Keratinocyte (primary cell): ENCODE measurements at regions not wholly inside any gene's neighbourhood (a gene's known extent, or its start where the extent isn't known, plus 50 kb on each side); places are given as distances from the start of the nearest gene placed in this dataset.

ENCODE experiments used
- DNase-seq: peaks from one replicate; pipeline ENCODE4 v3.0.0-alpha.2; 2011; ENCODE audit warnings: low read depth, missing footprints, low spot score
- FAIRE-seq: peaks from 2 replicates; lab custom pipeline; 2011; peaks lifted over from hg19 to GRCh38; lab: Jason Lieb, UNC
- H2AFZ ChIP-seq: 2 replicates; pipeline ENCODE4 v1.6.0; 2012; ENCODE audit warnings: low read length, control low read depth, inconsistent platforms; ENCODE audit not compliant: control insufficient read depth
- H3K27ac ChIP-seq: 2 replicates; pipeline ENCODE4 v1.5.1; 2011; ENCODE audit warnings: low read length; ENCODE audit not compliant: control insufficient read depth, insufficient read depth
- H3K27me3 ChIP-seq: 3 replicates; pipeline ENCODE4 v1.6.0; 2011; ENCODE audit warnings: low read length; ENCODE audit not compliant: control insufficient read depth, insufficient read depth; ENCODE audit errors: extremely low read depth
- H3K36me3 ChIP-seq, 2 experiments: 2 replicates in 1 of 2; 3 replicates in 1 of 2; pipeline ENCODE4 v1.5.1; 2011; ENCODE audit warnings: low read length in 2 of 2, mild to moderate bottlenecking in 1 of 2; ENCODE audit not compliant: control insufficient read depth in 2 of 2, insufficient read depth in 2 of 2; ENCODE audit errors: extremely low read depth in 1 of 2
- H3K4me1 ChIP-seq: 3 replicates; pipeline ENCODE4 v1.5.1; 2011; ENCODE audit warnings: low read length; ENCODE audit not compliant: control insufficient read depth, insufficient read depth; ENCODE audit errors: extremely low read depth
- H3K4me2 ChIP-seq: 3 replicates; pipeline ENCODE4 v1.6.0; 2011; ENCODE audit warnings: low read depth, low read length; ENCODE audit not compliant: control insufficient read depth, insufficient read depth; ENCODE audit errors: extremely low read depth
- H3K4me3 ChIP-seq, 3 experiments: fragments of 200-600 bp in 1 of 3; sonication (generic) in 1 of 3; 2 replicates in 2 of 3; 3 replicates in 1 of 3; pipeline ENCODE4 v1.5.1; 2011 to 2016; ENCODE audit warnings: low read length in 3 of 3, mild to moderate bottlenecking in 3 of 3, control low read depth in 2 of 3, inconsistent platforms in 1 of 3, low read depth in 1 of 3, mixed read lengths in 1 of 3, mixed run types in 1 of 3, moderate library complexity in 1 of 3; ENCODE audit not compliant: control insufficient read depth in 2 of 3, insufficient read depth in 2 of 3; ENCODE audit errors: extremely low read depth in 1 of 3
- H3K79me2 ChIP-seq: 2 replicates; pipeline ENCODE4 v1.6.0; 2012; ENCODE audit warnings: low read length; ENCODE audit not compliant: control insufficient read depth, insufficient read depth
- H3K9ac ChIP-seq: 3 replicates; pipeline ENCODE4 v1.6.0; 2011; ENCODE audit warnings: low read length; ENCODE audit not compliant: control insufficient read depth, insufficient read depth; ENCODE audit errors: extremely low read depth
- H3K9me1 ChIP-seq: 3 replicates; pipeline ENCODE4 v1.6.0; 2011; ENCODE audit warnings: low read length; ENCODE audit not compliant: control insufficient read depth, insufficient read depth; ENCODE audit errors: extremely low read depth
- H3K9me3 ChIP-seq: 2 replicates; pipeline ENCODE4 v1.5.1; 2012; ENCODE audit warnings: low read depth, low read length; ENCODE audit not compliant: control insufficient read depth
- H4K20me1 ChIP-seq: 3 replicates; pipeline ENCODE4 v1.6.0; 2011; ENCODE audit warnings: low read length; ENCODE audit not compliant: control insufficient read depth, insufficient read depth; ENCODE audit errors: extremely low read depth
- CTCF ChIP-seq, 3 experiments: IDR thresholded peaks in 1 of 3; conservative IDR thresholded peaks in 1 of 3; optimal IDR thresholded peaks in 1 of 3; 2 replicates in 2 of 3; 3 replicates in 1 of 3; pipeline versions ENCODE3 to v1.5.1; 2011; ENCODE audit warnings: low read length in 3 of 3, mild to moderate bottlenecking in 3 of 3, moderate library complexity in 2 of 3, control low read depth in 1 of 3, inconsistent platforms in 1 of 3; ENCODE audit not compliant: insufficient read depth in 2 of 3; ENCODE audit errors: extremely low read depth in 1 of 3
- EZH2 ChIP-seq: IDR thresholded peaks from one replicate; pipeline ENCODE4 v1.6.1; 2012; ENCODE audit warnings: inconsistent platforms, mild to moderate bottlenecking, low read length, moderate library complexity
- dilution Hi-C: fragments of 300-500 bp; cut with MboI; formaldehyde crosslinking; loops from one replicate; pipeline ENCODE4 v1.7.0; 2020; ENCODE audit warnings: low sequenced_read_pairs; ENCODE audit not compliant: extremely low pct_ligation_motif_present

- Histone ChIP-seq H3K36me3 (no peaks in the 10 kb centered on the region), H3K27ac (no peak overlapping the region), H2AFZ (no peak overlapping the region), H3K9me3 (no peaks in the 10 kb centered on the region), H3K9me1 (no peaks in the 10 kb centered on the region), H3K4me2 (no peak overlapping the region), H3K27me3 (no peaks in the 10 kb centered on the region), H4K20me1 (no peaks in the 10 kb centered on the region), H3K4me1 (no peaks in the 10 kb centered on the region), H3K4me3 (no peak overlapping the region), H3K79me2 (no peaks in the 10 kb centered on the region), H3K9ac (no peak overlapping the region)
- dilution Hi-C loops = no loop called here
- FAIRE-seq (no peak), DNase-seq (no peak)
- TF ChIP-seq CTCF (optimal IDR thresholded peaks at IDR 0.05 in 1 of 3, IDR thresholded peaks at IDR 0.05 in 1 of 3, conservative IDR thresholded peaks at IDR 0.05 in 1 of 3; ENCODE audit: extremely low read depth in 1 of 3, insufficient read depth in 2 of 3, low read length in 3 of 3) (no peak), EZH2 (no peak)
Measured at GRCh38 chr2:196444442-196444841, 195.1 kb upstream of the CCDC150 start.

GRCh38 chr2:196445991-196446390 is 193.5 kb upstream of the CCDC150 start:
- Histone ChIP-seq H3K27ac (no peak overlapping the region), H3K27me3 (no peaks in the 10 kb centered on the region), H3K4me3 (no peak overlapping the region), H3K9ac (no peak overlapping the region), H3K9me1 (no peaks in the 10 kb centered on the region), H3K4me2 (no peak overlapping the region), H3K9me3 (no peaks in the 10 kb centered on the region), H3K36me3 (no peaks in the 10 kb centered on the region), H4K20me1 (no peaks in the 10 kb centered on the region), H3K79me2 (no peaks in the 10 kb centered on the region), H3K4me1 (no peaks in the 10 kb centered on the region), H2AFZ (no peak overlapping the region)
- dilution Hi-C loops = no loop called here
- no peak for FAIRE-seq
- DNase-seq = no peak
- TF ChIP-seq CTCF (optimal IDR thresholded peaks at IDR 0.05 in 1 of 3, IDR thresholded peaks at IDR 0.05 in 1 of 3, conservative IDR thresholded peaks at IDR 0.05 in 1 of 3; ENCODE audit: extremely low read depth in 1 of 3, insufficient read depth in 2 of 3, low read length in 3 of 3) = no peak
- TF ChIP-seq EZH2 = no peak
